Keratinocyte (primary cell): ENCODE measurements at regions not wholly inside any gene's neighbourhood (a gene's known extent, or its start where the extent isn't known, plus 50 kb on each side); places are given as distances from the start of the nearest gene placed in this dataset.

Experiments used
- DNase-seq: peaks from one replicate; pipeline ENCODE4 v3.0.0-alpha.2; 2011; ENCODE audit warnings: low read depth, missing footprints, low spot score
- FAIRE-seq: peaks from 2 replicates; lab custom pipeline; 2011; peaks lifted over from hg19 to GRCh38; lab: Jason Lieb, UNC
- H2AFZ ChIP-seq: 2 replicates; pipeline ENCODE4 v1.6.0; 2012; ENCODE audit warnings: low read length, control low read depth, inconsistent platforms; ENCODE audit not compliant: control insufficient read depth
- H3K27ac ChIP-seq: 2 replicates; pipeline ENCODE4 v1.5.1; 2011; ENCODE audit warnings: low read length; ENCODE audit not compliant: control insufficient read depth, insufficient read depth
- H3K27me3 ChIP-seq: 3 replicates; pipeline ENCODE4 v1.6.0; 2011; ENCODE audit warnings: low read length; ENCODE audit not compliant: control insufficient read depth, insufficient read depth; ENCODE audit errors: extremely low read depth
- H3K36me3 ChIP-seq, 2 experiments: 2 replicates in 1 of 2; 3 replicates in 1 of 2; pipeline ENCODE4 v1.5.1; 2011; ENCODE audit warnings: low read length in 2 of 2, mild to moderate bottlenecking in 1 of 2; ENCODE audit not compliant: control insufficient read depth in 2 of 2, insufficient read depth in 2 of 2; ENCODE audit errors: extremely low read depth in 1 of 2
- H3K4me1 ChIP-seq: 3 replicates; pipeline ENCODE4 v1.5.1; 2011; ENCODE audit warnings: low read length; ENCODE audit not compliant: control insufficient read depth, insufficient read depth; ENCODE audit errors: extremely low read depth
- H3K4me2 ChIP-seq: 3 replicates; pipeline ENCODE4 v1.6.0; 2011; ENCODE audit warnings: low read depth, low read length; ENCODE audit not compliant: control insufficient read depth, insufficient read depth; ENCODE audit errors: extremely low read depth
- H3K4me3 ChIP-seq, 3 experiments: fragments of 200-600 bp in 1 of 3; sonication (generic) in 1 of 3; 2 replicates in 2 of 3; 3 replicates in 1 of 3; pipeline ENCODE4 v1.5.1; 2011 to 2016; ENCODE audit warnings: low read length in 3 of 3, mild to moderate bottlenecking in 3 of 3, control low read depth in 2 of 3, inconsistent platforms in 1 of 3, low read depth in 1 of 3, mixed read lengths in 1 of 3, mixed run types in 1 of 3, moderate library complexity in 1 of 3; ENCODE audit not compliant: control insufficient read depth in 2 of 3, insufficient read depth in 2 of 3; ENCODE audit errors: extremely low read depth in 1 of 3
- H3K79me2 ChIP-seq: 2 replicates; pipeline ENCODE4 v1.6.0; 2012; ENCODE audit warnings: low read length; ENCODE audit not compliant: control insufficient read depth, insufficient read depth
- H3K9ac ChIP-seq: 3 replicates; pipeline ENCODE4 v1.6.0; 2011; ENCODE audit warnings: low read length; ENCODE audit not compliant: control insufficient read depth, insufficient read depth; ENCODE audit errors: extremely low read depth
- H3K9me1 ChIP-seq: 3 replicates; pipeline ENCODE4 v1.6.0; 2011; ENCODE audit warnings: low read length; ENCODE audit not compliant: control insufficient read depth, insufficient read depth; ENCODE audit errors: extremely low read depth
- H3K9me3 ChIP-seq: 2 replicates; pipeline ENCODE4 v1.5.1; 2012; ENCODE audit warnings: low read depth, low read length; ENCODE audit not compliant: control insufficient read depth
- H4K20me1 ChIP-seq: 3 replicates; pipeline ENCODE4 v1.6.0; 2011; ENCODE audit warnings: low read length; ENCODE audit not compliant: control insufficient read depth, insufficient read depth; ENCODE audit errors: extremely low read depth
- EZH2 ChIP-seq: IDR thresholded peaks from one replicate; pipeline ENCODE4 v1.6.1; 2012; ENCODE audit warnings: inconsistent platforms, mild to moderate bottlenecking, low read length, moderate library complexity
- dilution Hi-C: fragments of 300-500 bp; cut with MboI; formaldehyde crosslinking; loops from one replicate; pipeline ENCODE4 v1.7.0; 2020; ENCODE audit warnings: low sequenced_read_pairs; ENCODE audit not compliant: extremely low pct_ligation_motif_present
- TF ChIP-seq, protein P1 (sequence below), 3 experiments: IDR thresholded peaks in 1 of 3; conservative IDR thresholded peaks in 1 of 3; optimal IDR thresholded peaks in 1 of 3; 2 replicates in 2 of 3; 3 replicates in 1 of 3; pipeline versions ENCODE3 to v1.5.1; 2011; ENCODE audit warnings: low read length in 3 of 3, mild to moderate bottlenecking in 3 of 3, moderate library complexity in 2 of 3, control low read depth in 1 of 3, inconsistent platforms in 1 of 3; ENCODE audit not compliant: insufficient read depth in 2 of 3; ENCODE audit errors: extremely low read depth in 1 of 3

DNA sequence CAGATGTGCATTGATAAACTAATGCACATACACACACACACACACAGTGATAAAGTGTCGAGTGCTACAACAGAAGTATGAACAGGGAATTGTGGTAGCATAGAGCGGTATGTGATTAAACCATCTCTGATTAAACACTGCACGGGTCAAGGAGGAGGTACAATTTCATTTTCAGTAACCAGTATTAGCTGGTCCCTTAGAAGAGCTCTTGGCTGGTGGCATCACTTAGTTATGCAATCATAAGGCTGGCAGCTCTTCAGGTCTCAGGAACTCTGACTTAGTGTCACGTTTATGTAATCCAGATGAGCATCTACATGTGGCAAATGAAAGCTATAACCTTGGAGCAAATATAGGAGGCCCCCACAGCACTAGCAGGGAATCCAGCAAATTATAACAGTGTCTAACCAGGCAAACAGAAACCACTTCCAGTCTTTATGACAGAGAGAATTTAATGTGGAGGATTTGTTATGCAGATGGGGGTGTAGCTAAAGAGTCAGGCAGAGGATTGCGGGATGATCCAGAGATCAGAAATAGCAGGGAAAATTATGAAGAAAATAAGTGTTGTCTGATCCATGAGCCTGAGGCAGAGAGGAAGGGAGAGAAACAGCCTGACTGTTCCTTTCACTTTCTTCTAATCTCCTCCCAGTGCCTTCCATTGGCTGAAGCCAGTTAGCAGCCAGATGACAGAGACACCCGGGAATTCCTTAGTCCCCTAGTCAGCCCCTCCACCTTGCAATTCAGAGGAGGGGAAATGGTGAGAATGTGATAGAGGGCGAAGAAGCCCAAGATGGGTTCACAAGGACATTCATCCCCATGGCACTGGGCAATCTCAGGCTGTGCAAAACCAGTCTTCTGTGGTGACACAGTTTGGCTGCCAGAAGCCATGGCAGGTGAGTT lies 533.1 kb upstream of the TENM4 start:
- FAIRE-seq, result no peak
- no peak for TF ChIP-seq EZH2
- TF ChIP-seq, protein P1, sequence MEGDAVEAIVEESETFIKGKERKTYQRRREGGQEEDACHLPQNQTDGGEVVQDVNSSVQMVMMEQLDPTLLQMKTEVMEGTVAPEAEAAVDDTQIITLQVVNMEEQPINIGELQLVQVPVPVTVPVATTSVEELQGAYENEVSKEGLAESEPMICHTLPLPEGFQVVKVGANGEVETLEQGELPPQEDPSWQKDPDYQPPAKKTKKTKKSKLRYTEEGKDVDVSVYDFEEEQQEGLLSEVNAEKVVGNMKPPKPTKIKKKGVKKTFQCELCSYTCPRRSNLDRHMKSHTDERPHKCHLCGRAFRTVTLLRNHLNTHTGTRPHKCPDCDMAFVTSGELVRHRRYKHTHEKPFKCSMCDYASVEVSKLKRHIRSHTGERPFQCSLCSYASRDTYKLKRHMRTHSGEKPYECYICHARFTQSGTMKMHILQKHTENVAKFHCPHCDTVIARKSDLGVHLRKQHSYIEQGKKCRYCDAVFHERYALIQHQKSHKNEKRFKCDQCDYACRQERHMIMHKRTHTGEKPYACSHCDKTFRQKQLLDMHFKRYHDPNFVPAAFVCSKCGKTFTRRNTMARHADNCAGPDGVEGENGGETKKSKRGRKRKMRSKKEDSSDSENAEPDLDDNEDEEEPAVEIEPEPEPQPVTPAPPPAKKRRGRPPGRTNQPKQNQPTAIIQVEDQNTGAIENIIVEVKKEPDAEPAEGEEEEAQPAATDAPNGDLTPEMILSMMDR (optimal IDR thresholded peaks at IDR 0.05 in 1 of 3, IDR thresholded peaks at IDR 0.05 in 1 of 3, conservative IDR thresholded peaks at IDR 0.05 in 1 of 3; ENCODE audit: extremely low read depth in 1 of 3, insufficient read depth in 2 of 3, low read length in 3 of 3), result no peak
- DNase-seq, result no peak
- Histone ChIP-seq H3K79me2 (no peaks in the 10 kb centered on the region), H3K27me3 (no peaks in the 10 kb centered on the region), H2AFZ (no peak overlapping the region), H3K27ac (no peak overlapping the region), H3K9me3 (no peaks in the 10 kb centered on the region), H3K36me3 (no peaks in the 10 kb centered on the region), H3K9me1 (no peaks in the 10 kb centered on the region), H4K20me1 (no peaks in the 10 kb centered on the region), H3K4me2 (peak overlapping the region; percentile 20), H3K4me3 (no peak overlapping the region), H3K4me1 (no peaks in the 10 kb centered on the region), H3K9ac (no peak overlapping the region)
- dilution Hi-C loops, result no loop called here

- Histone ChIP-seq H3K4me1 (no peaks in the 10 kb centered on the region), H3K4me3 (no peak overlapping the region), H3K36me3 (no peaks in the 10 kb centered on the region), H2AFZ (no peak overlapping the region), H3K9me1 (no peaks in the 10 kb centered on the region), H4K20me1 (no peaks in the 10 kb centered on the region), H3K9me3 (no peaks in the 10 kb centered on the region), H3K79me2 (no peaks in the 10 kb centered on the region), H3K27ac (no peak overlapping the region), H3K4me2 (no peak overlapping the region), H3K27me3 (no peaks in the 10 kb centered on the region), H3K9ac (no peak overlapping the region)
- FAIRE-seq (no peak), DNase-seq (no peak)
- dilution Hi-C loops, result no loop called here
- TF ChIP-seq, protein P1 (optimal IDR thresholded peaks at IDR 0.05 in 1 of 3, IDR thresholded peaks at IDR 0.05 in 1 of 3, conservative IDR thresholded peaks at IDR 0.05 in 1 of 3; ENCODE audit: extremely low read depth in 1 of 3, insufficient read depth in 2 of 3, low read length in 3 of 3), result no peak
- TF ChIP-seq EZH2, result no peak
These were observed 530.4 kb upstream of the TENM4 start for GRCh38 chr11:79971255-79971654.
